ENCODE measurements at regions not wholly inside any gene's neighbourhood (a gene's known extent, or its start where the extent isn't known, plus 50 kb on each side); places are given as distances from the start of the nearest gene placed in this dataset.

DNA sequence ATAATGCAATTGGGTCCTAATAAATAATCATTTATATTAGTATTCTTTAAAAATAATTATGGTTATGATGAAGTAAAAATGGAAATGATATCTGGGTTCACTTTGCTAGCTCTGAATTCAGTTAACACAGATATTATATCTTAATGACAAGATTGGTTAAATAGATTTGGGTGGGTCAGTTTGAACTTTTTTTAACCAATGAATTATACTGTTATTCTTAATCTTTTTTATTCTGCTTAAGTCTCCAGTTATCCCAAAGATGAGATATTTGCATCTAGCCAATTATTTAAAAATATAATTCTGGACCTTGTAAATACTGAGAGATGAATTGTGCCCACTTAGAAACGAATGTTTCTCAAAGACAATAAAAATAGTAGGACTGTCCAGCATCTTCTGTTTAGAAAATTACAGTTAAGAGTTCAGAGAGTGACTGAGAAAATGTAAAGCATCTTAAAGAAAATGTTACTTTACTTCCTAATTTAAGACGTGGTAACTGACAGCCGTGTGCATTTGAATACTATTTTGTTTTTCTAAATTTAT is 345.2 kb downstream of the USP25 start:
- DNase-seq: no peak

DNA sequence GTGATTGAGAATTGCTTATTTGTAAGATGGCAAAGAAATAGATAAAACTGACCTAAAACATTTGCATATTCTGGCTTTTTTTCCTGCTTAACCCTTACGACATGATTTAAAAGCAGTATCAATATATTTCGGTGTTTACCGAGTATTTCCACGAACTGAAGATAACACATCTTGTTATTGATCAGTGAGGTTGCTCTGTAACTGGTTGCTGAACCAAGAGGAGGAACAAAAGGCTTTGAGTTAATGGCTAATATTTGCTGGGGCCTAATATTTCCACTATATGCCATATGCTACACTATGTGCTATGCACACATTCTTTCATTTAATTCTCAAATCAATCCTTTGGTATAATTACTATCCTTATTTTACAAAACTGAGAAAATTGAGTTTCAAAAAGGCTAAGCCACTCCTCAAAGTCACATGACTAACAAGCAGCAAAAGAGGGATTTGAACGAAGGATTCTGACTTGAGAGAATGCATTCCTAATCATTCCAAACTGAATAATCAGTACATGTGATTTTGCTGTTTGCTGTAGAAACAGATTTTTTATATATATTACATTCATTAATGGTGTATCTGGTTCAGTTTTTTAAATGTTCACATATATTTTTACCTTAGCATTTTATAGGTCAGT is 346.0 kb downstream of the USP25 start:
- DNase-seq: no peak

DNA sequence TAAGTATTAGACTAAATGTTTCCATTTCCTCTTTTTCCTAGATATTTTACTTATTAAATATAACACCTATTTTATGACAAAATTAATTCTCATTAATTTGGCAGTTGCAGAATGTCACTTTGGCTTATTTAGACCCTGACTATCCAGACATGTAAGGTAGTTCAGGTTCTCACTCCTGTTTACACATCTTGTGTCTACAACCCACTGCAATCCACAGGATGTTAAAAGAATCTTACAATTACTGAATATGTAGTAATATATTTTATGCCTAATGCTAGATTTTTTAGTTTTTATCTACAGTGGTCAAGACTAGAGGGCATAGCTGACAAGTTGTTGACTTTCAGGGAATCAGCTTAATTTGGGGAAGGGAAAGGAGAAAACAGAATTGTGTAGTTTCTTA is 346.7 kb downstream of the USP25 start:
- DNase-seq: no peak

DNA sequence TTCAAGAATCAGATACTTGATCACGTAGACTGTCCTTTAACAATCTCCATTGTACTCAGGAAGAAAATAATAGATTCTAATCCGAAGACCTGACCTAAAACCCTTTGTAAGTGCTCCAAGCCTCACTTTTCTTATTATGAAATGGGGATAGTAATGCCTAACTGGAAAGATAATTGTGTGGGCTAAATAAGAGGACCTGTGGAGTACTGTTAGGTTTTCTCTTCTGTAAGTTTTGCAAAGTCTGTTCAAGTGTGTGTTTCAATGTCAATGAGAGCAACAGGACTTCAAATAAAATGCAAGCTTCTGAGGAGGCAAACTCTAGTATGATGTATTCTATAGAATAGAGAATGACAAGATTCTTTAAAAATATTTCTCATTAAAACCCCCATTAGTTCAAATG is 348.6 kb downstream of the USP25 start:
- no peak for DNase-seq

DNA sequence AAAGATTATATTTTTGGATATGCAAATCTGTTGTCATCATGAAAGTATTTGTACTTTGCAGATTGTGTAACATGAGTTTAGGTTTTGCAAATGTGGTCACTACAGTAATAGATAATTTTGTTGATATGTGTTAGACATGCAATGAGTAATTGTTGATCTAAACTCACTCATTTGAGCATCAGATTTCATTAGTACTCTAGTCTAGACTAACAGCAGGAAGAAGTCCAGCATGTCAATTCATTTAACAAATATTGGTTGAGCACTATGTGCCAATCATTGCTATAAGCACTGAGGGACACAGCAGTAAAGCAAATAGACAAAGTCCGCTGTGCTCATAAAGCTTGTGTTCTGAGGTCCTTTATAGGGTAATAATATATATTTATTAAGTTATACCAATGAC is 350.0 kb downstream of the USP25 start:
- peak; percentile 62 for DNase-seq

DNA sequence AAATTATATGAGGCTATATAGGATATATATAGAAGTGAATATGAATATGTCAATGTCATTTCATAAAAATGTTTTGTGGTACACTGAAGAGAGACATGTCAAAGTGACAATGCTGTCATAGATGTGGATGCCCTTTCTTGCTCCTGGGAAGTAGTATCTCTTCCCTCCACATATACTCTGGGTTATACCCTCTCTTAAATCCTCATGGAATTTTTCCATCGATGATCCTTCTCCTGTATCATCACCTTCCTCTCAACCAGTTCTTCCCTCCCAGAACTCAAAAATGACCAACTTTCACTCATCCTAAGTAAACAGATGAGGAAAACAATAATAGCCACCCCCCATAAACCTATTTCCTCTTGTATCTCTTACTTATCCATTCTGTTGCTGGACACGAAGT is 351.5 kb downstream of the USP25 start:
- DNase-seq: no peak

DNA sequence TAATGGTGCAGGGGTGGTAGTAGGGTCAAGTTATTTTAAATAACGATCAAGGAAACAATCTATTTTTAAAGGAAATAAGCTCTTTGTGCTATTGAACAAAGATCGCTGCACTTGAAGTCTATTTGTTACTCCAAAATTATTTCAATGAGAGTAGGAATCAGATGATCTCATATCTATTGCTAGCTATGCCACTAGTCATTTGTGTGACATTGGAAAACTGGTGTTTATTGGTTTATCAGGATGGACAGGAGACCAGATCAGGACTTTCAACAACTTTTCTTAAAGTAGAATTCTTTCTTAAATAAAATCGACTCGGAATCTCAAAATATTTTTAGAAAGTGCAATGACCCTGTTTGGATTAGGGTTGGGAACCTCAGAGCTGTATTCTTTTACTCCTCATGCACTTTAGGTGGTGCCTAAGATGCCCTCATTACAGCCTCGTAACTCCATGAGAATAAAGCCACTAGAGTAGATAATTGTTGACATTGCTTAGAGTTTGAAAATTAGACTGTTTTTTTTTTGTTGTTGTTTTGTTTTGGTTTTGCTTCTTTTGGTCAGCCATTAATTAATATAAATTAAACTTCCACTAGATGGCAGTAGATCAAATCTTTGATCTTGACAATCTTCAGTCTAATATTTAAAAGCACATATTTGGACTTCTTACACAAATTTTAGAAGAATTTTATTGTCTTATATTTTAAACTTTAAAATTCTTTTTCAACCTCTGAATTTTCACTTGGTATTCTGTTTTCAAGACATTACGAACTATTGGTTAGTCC is 352.4 kb downstream of the USP25 start:
- DNase-seq: peak; percentile 41

DNA sequence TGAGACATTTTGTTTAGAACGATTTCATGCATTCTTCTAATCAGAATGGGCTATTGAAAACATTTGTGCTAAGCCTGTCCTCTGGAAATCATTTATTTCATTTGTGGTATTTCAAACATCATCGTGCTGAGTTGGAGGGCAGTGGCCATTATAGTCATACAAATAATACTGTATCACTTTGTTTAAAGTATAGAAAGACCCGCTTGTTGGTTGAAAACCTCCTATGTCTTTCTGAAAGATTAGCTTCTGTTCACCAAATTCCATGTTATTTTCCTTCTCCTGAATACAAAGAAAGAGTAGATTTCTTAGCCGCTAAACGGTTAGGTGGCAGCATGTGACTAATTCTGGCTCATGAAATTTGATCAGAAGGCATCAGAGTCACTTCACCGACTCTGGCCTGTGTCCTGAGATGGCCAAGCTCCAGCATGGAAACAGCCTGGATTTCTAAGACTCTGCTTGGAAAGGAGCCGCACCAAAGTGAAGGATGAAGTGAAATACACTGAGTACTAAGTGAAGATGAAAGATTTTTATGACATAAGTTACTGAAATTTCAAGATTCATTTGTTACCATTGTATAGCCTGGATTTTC is 355.1 kb downstream of the USP25 start:
- DNase-seq: peak; percentile 33

DNA sequence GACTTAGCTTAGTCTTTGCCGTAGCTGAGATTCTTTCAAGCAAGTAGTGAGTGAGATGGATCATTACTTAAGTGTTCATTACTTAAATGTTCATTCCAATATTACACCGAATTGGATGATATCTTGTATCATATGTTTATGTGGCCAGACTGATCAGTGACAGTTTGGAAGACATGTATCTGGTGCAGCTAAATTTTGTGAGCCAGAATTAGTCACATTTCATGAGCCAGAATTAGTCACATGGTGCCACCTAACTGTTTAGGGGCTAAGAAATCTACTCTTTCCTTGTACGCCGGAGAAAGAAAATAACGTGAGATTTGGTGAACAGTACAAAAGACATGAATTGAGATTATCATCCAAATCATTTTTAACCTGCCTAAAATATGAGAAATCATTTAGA is 355.6 kb downstream of the USP25 start:
- DNase-seq: no peak

DNA sequence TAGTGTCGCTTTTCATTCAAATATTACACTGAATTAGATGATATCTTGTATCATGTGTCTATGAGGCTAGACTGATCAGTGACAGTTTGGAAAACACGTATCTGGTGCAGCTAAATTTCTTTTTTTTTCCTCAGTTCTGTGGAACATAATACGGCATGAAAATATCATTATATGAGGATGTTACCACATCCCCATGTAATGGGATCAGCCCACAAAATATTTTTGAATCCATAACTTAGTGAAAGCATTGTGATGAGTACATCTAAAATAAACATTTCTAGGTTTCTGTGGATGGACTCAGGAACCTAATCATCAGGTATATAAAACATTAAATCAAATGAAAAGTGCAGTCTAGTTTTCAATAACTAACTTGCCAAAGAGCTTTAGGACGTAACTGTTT is 356.3 kb downstream of the USP25 start:
- peak; percentile 19 for DNase-seq

DNA sequence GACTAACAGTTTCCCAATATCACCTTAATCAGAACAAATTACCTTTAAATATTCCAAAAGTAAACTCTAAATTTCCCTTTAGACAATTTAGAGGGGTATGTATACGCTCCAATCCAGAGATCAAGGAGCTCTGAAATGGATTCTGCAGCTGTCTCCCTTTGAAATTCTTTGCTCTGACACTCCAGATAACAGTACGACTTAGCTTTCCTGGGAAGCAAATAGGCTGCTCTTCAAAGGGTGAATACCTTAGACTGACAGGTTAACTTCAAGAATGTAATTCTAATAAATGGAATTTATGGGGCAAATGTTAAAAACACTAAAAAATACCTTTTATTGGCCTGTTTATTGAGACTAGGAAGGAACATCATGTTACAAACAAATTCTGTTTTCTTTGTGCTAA is 357.2 kb downstream of the USP25 start:
- DNase-seq: no peak

DNA sequence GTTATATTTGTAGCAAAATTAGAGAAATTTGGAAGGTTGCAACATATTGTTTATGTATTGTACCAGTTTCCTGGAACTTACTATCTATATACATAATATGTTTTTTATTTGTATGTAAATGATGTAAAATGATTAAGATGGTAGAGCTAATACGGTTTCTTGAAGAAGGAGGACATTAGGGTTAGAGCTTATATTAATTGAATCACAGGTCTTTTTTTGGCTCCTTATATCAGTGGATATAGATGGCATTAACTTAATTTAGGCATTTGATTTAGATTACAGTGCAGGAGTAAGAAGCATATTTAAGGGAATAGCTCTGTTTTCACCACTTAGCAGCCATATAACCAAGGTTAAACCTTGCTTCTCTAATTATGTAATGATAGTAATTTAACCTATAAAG is 357.7 kb downstream of the USP25 start:
- DNase-seq: no peak

DNA sequence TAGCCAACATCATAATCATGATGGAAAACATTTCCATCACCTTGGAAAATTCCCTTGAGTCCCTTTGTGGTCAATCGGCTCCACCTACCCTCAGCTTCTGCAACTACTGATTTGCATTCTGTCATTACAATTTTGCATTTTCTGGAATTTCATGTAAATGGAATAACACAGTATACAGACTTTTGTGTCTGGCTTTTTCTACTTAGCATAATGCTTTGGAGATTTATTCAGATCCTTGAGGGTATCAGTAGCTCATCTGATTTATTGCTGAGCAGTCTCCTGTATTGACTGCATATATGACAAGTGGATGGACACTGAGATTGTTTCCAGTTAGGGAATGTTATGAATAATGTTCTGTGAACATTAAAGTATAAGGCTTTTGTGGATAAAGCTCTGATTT is 358.3 kb downstream of the USP25 start:
- no peak for DNase-seq

DNA sequence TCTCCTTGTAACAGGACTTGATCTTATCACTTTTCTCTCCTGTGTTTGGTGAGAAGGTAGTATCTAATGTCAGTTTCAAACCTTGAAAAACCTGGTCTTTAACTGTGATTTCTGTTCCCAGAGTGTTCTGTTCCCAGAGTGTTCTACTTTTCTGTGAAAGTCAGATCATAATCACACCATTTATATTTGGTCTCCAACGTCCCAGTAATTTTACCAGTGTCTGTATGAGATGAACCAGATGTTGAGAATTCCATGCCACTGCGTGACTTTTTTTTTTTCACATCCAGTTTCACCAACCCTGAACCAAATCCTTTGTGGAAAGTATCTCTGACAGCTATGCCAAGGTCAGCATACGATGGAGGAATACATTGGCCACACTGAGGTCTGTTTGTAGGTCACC is 365.2 kb downstream of the USP25 start:
- no peak for DNase-seq

DNA sequence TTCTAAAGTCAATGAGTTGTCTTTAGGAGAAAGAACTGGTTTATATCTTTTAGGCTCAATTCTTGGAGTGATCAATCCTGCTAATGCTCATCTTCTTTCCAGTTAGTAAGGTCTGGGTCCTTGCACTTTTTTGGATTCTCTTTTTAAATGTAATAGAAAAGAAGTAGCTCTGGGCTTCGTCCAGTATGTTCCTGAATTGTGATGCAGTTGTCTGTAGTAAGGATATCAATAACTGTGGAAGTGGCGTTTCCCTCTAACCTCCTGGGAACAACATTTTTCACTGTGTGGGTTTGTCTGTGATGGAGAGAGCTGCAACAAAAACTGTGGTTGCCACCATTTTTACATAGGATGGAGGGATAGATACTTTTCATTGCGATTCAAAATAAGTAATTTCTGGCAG is 367.2 kb downstream of the USP25 start:
- no peak for DNase-seq

DNA sequence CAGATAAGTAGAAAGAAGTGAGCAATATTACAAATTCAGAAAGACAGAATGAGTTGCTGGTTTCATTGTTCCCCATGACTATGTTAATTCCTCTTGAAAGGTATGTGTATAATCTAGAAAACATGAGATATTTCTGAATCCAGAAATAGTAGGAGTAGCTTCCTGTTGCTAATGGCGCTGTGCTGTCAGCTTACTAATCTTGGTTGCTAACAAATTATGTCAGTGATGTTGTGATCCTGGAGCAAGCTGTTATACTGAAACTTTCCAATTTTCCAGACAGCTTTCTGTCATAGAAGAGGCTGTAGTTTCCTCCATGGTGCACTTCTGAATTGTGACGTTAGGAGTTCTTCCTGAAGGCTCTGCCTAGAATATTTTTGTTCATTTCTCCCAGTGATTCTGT is 372.3 kb downstream of the USP25 start:
- DNase-seq: no peak

DNA sequence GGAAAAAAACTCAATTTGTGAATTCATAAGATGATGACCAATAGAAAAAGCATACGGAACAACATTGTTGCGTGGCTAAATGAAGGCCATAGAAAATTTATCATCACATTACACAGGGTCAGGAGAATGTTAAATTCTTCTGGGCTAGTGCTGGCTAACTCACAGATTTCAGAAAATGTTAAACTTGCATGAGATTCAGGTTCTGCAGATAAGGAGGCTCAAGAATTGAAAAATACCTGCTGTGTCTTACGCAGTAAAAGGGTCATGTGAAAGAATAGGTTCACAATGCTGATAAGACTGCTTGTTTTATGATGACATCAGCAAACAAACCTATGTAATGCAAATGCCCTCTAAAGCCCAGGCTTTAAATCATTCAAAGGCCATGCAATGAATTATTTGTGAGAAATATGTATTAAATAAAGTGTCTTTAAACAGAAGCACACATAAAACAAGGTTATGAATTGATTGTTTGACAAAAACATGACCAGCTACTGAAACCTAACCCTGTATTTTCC is 378.8 kb downstream of the USP25 start:
- no peak for DNase-seq

DNA sequence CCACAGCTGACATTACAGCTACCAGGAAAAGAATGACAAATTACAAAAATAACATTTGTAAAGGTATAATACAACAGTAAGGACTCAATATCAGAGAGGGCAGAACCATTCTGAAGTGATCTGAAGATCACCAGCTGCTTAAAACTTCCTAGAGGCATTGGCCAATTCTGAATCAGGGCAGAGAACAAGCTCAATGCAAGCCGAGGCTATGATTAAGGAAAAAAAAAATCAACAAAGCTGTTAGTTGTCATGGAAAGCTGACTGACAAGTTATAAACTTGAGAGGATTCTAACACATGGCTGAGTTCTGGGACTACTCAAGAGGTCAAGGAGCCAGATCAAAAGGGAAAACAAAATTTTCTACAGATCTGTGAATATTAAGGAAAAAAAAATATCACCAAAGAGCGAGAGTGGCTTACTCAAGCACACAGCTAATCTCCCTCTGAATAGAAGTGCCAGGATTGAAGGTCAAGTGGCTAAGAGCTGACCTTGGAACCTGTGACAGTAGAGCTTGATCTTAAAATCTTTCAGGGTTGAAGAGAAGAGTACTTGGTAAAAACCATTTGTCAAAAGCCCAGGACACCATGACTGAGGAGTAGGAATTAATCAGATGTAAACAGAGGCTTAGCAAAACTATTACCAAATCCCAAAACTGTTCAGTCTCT is 383.4 kb downstream of the USP25 start:
- peak; percentile 15 for DNase-seq

DNA sequence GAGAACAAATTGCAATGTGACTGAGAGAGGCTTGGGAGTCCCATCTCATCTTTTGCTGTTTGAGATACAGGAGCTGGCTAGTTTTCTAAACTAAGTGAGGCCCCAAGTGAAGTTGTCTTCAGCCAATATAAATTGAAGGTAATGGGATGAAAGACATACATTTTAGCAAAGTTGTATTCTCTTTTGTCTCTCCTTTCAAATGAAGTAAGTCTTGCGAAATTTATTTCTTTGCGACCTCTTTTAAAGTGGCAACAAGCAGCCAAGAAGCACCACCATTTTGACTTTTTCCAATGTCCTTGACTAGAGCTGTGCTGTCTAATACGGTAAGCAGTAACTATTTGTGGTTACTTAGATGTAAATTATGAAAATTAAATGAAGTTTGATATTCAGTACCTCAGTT is 385.7 kb downstream of the USP25 start:
- no peak for DNase-seq

DNA sequence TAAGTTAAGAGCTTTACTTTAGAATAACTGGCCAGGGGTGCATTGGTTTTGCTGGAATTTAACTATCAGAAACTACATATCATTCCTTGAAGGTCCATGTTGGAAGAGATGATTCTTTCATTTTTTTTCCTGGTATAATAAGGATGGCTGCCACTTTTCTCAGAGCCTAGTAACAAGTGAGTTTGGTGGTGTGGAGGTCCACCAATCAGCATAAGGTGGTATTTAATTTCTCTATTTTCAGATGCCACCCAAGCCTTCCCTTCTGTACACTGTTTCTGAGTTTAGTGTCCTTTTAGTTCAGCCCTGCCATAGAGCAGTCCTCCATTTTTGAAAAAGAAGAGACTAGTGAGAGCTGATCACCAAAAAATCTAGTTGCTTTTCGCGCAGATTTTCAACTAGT is 386.3 kb downstream of the USP25 start:
- peak; percentile 17 for DNase-seq

DNA sequence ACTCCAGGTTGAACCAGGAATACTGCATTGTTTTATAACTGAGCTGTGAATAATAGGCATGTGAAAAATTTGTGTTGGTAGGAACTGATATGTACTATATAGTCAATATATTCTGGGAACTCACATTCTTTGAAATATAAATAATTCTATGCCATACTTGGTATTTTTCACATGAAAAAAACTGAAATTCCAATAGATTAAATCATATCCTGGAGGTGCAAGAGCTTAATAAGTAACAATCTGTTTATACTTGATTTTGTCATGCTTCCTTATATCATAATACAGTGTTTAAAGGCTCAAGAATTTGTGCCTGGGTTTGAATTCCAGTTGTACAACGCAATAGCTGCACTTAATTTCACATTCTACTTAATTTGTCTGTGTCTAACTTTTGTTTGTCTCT is 387.0 kb downstream of the USP25 start:
- DNase-seq: peak; percentile 93

DNA sequence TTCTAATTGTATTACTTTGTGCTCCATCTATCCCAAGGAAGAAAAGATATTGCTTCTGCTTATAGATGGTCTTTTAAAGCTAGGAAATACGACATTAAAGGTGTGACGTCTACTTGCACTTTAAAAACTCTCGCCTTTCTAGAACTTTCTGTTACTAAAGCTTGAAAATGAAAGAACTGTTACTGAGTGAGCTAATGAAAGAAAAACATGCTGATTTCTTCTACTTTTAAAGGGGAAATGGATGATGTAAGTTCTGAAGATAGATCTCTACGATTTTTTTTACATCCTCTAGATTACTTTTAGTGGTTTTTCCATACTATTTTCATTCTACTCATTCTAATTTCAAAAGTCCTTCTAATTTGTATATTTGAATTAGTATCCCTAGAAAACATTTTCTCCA is 387.5 kb downstream of the USP25 start:
- DNase-seq: peak; percentile 41
